Activated CD4-positive, alpha-beta T cell treated with anti-CD3 and anti-CD28 coated beads for 48 hours (primary cell): ENCODE measurements at regions not wholly inside any gene's neighbourhood (a gene's known extent, or its start where the extent isn't known, plus 50 kb on each side); places are given as distances from the start of the nearest gene placed in this dataset.

Experiments used
- DNase-seq: peaks from one replicate; pipeline ENCODE4 v3.0.0-alpha.2; 2020

GRCh38 chr5:89280103-89281037 is 397.4 kb upstream of the MEF2C start:
- DNase-seq: no peak

GRCh38 chr5:89279391-89280036 is 396.5 kb upstream of the MEF2C start:
- DNase-seq: no peak

- no peak for DNase-seq
These were observed 394.8 kb upstream of the MEF2C start for GRCh38 chr5:89277816-89278215.

- no peak for DNase-seq
These were observed 393.8 kb upstream of the MEF2C start for GRCh38 chr5:89276566-89277305.

- DNase-seq: no peak
These were observed 392.3 kb upstream of the MEF2C start for GRCh38 chr5:89275066-89275855.

- no peak for DNase-seq
These were observed 390.3 kb upstream of the MEF2C start for GRCh38 chr5:89273289-89273688.

- no peak for DNase-seq
These were observed 387.9 kb upstream of the MEF2C start for GRCh38 chr5:89270901-89271300.

- no peak for DNase-seq
These were observed 386.7 kb upstream of the MEF2C start for GRCh38 chr5:89269721-89270120.

GRCh38 chr5:89268460-89268859 is 385.5 kb upstream of the MEF2C start:
- no peak for DNase-seq

GRCh38 chr5:89267788-89268187 is 384.8 kb upstream of the MEF2C start:
- DNase-seq: no peak

GRCh38 chr5:89265511-89266179 is 382.7 kb upstream of the MEF2C start:
- no peak for DNase-seq

GRCh38 chr5:89263846-89264245 is 380.9 kb upstream of the MEF2C start:
- no peak for DNase-seq

- DNase-seq: no peak
These were observed 379.0 kb upstream of the MEF2C start for GRCh38 chr5:89262030-89262429.

- no peak for DNase-seq
These were observed 377.3 kb upstream of the MEF2C start for GRCh38 chr5:89260254-89260653.

- DNase-seq: no peak
These were observed 373.0 kb upstream of the MEF2C start for GRCh38 chr5:89255845-89256463.

GRCh38 chr5:89253666-89254352 is 370.8 kb upstream of the MEF2C start:
- DNase-seq: no peak

GRCh38 chr5:89246864-89247263 is 363.9 kb upstream of the MEF2C start:
- no peak for DNase-seq

GRCh38 chr5:89246252-89246651 is 363.3 kb upstream of the MEF2C start:
- DNase-seq: no peak

- DNase-seq: no peak
These were observed 360.6 kb upstream of the MEF2C start for GRCh38 chr5:89243611-89244010.

GRCh38 chr5:89241186-89241585 is 358.2 kb upstream of the MEF2C start:
- no peak for DNase-seq

- DNase-seq: no peak
These were observed 353.9 kb upstream of the MEF2C start for GRCh38 chr5:89236900-89237299.
